ENCODE measurements at regions not wholly inside any gene's neighbourhood (a gene's known extent, or its start where the extent isn't known, plus 50 kb on each side); places are given as distances from the start of the nearest gene placed in this dataset.

DNA sequence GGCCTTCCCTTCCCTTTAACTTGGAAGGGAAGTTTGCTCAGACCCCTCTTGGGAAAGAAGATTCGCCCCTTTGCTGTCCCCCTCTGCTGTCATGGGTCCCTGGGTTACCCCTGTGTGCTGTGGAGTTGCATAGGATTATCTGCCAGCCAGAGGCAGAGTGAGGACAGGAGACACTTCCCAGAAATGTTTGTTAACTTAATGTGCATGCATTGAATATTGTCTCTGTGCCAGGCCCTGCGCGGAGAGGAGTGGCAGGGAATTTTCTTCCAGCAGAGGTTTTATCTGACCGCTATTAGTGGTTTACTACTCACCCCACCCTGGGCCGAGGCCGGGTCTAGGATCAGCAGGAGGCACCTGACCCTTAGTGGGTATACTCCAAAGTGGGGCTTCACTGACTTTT lies 894.8 kb downstream of the TBC1D22A start:
- DNase-seq (ENCODE audit: low read depth): no peak
- no peak for TF ChIP-seq CTCF (IDR thresholded peaks at IDR 0.05; ENCODE audit: control insufficient read depth, extremely low read depth, insufficient read depth)
- H3K4me3 ChIP-seq (ENCODE audit: low read depth, low read length): no peak overlapping the region

- no peak for TF ChIP-seq CTCF (IDR thresholded peaks at IDR 0.05; ENCODE audit: control insufficient read depth, extremely low read depth, insufficient read depth)
- H3K4me3 ChIP-seq (ENCODE audit: low read depth, low read length): no peak overlapping the region
- no peak for DNase-seq (ENCODE audit: low read depth)
These were observed 894.4 kb downstream of the TBC1D22A start for GRCh38 chr22:47656806-47657205.

DNA sequence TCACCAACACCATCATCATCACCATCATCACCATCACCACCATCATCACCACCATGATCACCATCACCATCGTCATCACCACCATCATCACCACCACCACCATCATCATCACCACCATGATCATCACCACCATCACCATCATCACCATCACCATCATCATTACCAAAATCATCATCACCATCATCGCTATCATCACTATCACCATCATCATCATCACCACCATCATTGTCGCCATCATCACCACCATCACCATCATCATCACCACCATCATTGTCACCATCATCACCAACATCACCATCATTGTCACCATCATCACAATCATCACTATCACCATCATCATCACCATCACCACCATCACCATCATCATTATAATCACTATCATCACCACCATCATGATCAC lies 893.5 kb downstream of the TBC1D22A start:
- no peak for TF ChIP-seq CTCF (IDR thresholded peaks at IDR 0.05; ENCODE audit: control insufficient read depth, extremely low read depth, insufficient read depth)
- no peak overlapping the region for H3K4me3 ChIP-seq (ENCODE audit: low read depth, low read length)
- DNase-seq (ENCODE audit: low read depth): no peak

- no peak for DNase-seq (ENCODE audit: low read depth)
- no peak overlapping the region for H3K4me3 ChIP-seq (ENCODE audit: low read depth, low read length)
- TF ChIP-seq CTCF (IDR thresholded peaks at IDR 0.05; ENCODE audit: control insufficient read depth, extremely low read depth, insufficient read depth): no peak
These were observed 892.6 kb downstream of the TBC1D22A start for GRCh38 chr22:47654922-47655491.

- H3K4me3 ChIP-seq (ENCODE audit: low read depth, low read length): no peak overlapping the region
- TF ChIP-seq CTCF (IDR thresholded peaks at IDR 0.05; ENCODE audit: control insufficient read depth, extremely low read depth, insufficient read depth): no peak
- DNase-seq (ENCODE audit: low read depth): no peak
These were observed 891.5 kb downstream of the TBC1D22A start for GRCh38 chr22:47653921-47654320.

- no peak for TF ChIP-seq CTCF (IDR thresholded peaks at IDR 0.05; ENCODE audit: control insufficient read depth, extremely low read depth, insufficient read depth)
- no peak for DNase-seq (ENCODE audit: low read depth)
These were observed 889.0 kb downstream of the TBC1D22A start for GRCh38 chr22:47651216-47651987.

GRCh38 chr22:47647720-47648119 lies 885.3 kb downstream of the TBC1D22A start:
- no peak for DNase-seq (ENCODE audit: low read depth)
- TF ChIP-seq CTCF (IDR thresholded peaks at IDR 0.05; ENCODE audit: control insufficient read depth, extremely low read depth, insufficient read depth): no peak
- H3K4me3 ChIP-seq (ENCODE audit: low read depth, low read length): no peak overlapping the region

More at GRCh38 chr22:47651216-47651987, 889.0 kb downstream of the TBC1D22A start:
- H3K4me3 ChIP-seq (ENCODE audit: low read depth, low read length): no peak overlapping the region
